ENCODE measurements at regions not wholly inside any gene's neighbourhood (a gene's known extent, or its start where the extent isn't known, plus 50 kb on each side); places are given as distances from the start of the nearest gene placed in this dataset.

DNA sequence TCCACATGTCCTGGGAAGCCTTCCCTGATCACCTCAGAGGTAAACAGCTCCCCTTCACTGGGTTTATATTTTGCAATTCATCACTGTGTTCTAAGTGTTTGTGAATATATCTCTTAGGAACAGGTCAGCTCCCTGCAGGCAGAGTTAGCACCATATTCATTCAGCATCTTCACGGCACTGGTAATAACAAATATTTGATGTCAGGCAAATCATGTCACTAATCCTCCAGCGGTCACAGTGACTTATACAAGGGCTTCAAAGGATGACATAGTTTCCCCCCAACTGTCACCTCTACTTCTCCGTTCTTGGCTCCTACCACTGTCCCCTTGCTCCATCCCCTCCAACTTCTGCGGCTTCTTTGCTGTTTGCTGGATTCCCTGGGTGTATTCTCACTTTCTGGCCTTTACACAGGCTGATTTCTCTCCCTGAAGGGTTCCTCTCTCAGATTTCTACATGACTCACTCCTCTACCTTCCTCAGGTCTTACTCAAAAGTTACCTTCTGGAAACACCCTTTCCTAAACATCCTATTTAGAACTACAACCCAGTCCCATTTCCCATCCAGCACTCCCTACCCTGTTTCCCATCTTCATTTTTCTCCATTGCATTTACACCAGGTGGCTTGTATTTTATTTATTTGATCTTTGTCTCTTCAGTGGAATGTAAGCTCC is 66.6 kb downstream of the NHLRC1 start:
- no peak overlapping the region for H2AFZ ChIP-seq (ENCODE audit: low read length)
- CTCF ChIA-PET (ENCODE audit: partially characterized antibody), result interaction anchor here (1.1 kb wide), 1 partner anchor 28 kb away, joined by 3 read pairs; no protein-coding TSS in a partner anchor
- TF ChIP-seq SAP30 (IDR thresholded peaks at IDR 0.05; ENCODE audit: insufficient read depth, insufficient replicate concordance, low read length), result no peak
- TF ChIP-seq RNF2 (IDR thresholded peaks at IDR 0.05; ENCODE audit: borderline replicate concordance, low read depth, low read length, missing control alignments, poor library complexity, severe bottlenecking), result no peak
- no peak for TF ChIP-seq GABPA (IDR thresholded peaks at IDR 0.05; ENCODE audit: borderline replicate concordance, insufficient read depth, low read length)
- no peak for TF ChIP-seq EGR1 (IDR thresholded peaks at IDR 0.05; ENCODE audit: borderline replicate concordance, low read depth, low read length)
- TF ChIP-seq E2F6 (IDR thresholded peaks at IDR 0.05), result no peak
- TF ChIP-seq KDM1A (IDR thresholded peaks at IDR 0.05; ENCODE audit: borderline replicate concordance, low read length), result no peak
- TF ChIP-seq GTF2F1 (IDR thresholded peaks at IDR 0.05; ENCODE audit: borderline replicate concordance, low read depth, low read length), result no peak
- TF ChIP-seq POLR2A (IDR thresholded peaks at IDR 0.05; ENCODE audit: control extremely low read depth in 1 of 2, low read depth in 2 of 2, low read length in 2 of 2), result no peak
- no peak for TF ChIP-seq TBP (IDR thresholded peaks at IDR 0.05; ENCODE audit: low read depth, low read length)
- no peak for TF ChIP-seq NANOG (IDR thresholded peaks at IDR 0.05; ENCODE audit: insufficient read depth, low read depth, low read length, poor library complexity, severe bottlenecking)
- TF ChIP-seq, protein P1, sequence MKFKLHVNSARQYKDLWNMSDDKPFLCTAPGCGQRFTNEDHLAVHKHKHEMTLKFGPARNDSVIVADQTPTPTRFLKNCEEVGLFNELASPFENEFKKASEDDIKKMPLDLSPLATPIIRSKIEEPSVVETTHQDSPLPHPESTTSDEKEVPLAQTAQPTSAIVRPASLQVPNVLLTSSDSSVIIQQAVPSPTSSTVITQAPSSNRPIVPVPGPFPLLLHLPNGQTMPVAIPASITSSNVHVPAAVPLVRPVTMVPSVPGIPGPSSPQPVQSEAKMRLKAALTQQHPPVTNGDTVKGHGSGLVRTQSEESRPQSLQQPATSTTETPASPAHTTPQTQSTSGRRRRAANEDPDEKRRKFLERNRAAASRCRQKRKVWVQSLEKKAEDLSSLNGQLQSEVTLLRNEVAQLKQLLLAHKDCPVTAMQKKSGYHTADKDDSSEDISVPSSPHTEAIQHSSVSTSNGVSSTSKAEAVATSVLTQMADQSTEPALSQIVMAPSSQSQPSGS (IDR thresholded peaks at IDR 0.05; ENCODE audit: low read length), result no peak

More for the DNA sequence above, 66.6 kb downstream of the NHLRC1 start:
- no peak overlapping the region for H3K18ac ChIP-seq (ENCODE audit: extremely low read depth, low read length)
- no peaks in the 10 kb centered on the region for H3K4me1 ChIP-seq (replicated peaks in 1 of 4; ENCODE audit: control insufficient read depth in 3 of 4, insufficient read depth in 4 of 4, low read length in 3 of 4)
- no peak overlapping the region for H4K91ac ChIP-seq (replicated peaks; ENCODE audit: insufficient read length, low read length)
- H2BK5ac ChIP-seq (ENCODE audit: low read depth, low read length), result no peak overlapping the region
- H3K23ac ChIP-seq (ENCODE audit: insufficient read length), result no peak overlapping the region
- no peaks in the 10 kb centered on the region for H3K9me3 ChIP-seq (ENCODE audit: insufficient read depth in 2 of 2, low read depth in 1 of 2, low read length in 1 of 2)
- no peak overlapping the region for H2BK12ac ChIP-seq (ENCODE audit: low read depth, low read length)
- DNase-seq (ENCODE audit: low read depth in 1 of 2, low spot score in 2 of 2) (no peak), FAIRE-seq (no peak)
- no peak overlapping the region for H4K5ac ChIP-seq (ENCODE audit: insufficient read length, low read depth, low read length)
- no peaks in the 10 kb centered on the region for H3K27me3 ChIP-seq (replicated peaks in 1 of 4; ENCODE audit: control insufficient read depth in 3 of 4, extremely low read depth in 1 of 4, insufficient read depth in 3 of 4, low read length in 3 of 4)
- 90% methylated on average over 4 of the region's 4 CpGs; no CpG with 5 or more reads in 1 of the 2 experiments for WGBS, 2 experiments (ENCODE audit: extremely low coverage in 1 of 2, insufficient coverage in 1 of 2, insufficient read length in 1 of 2, insufficient replicate concordance in 2 of 2, low coverage in 1 of 2, low lambda C conversion rate in 2 of 2, missing lambda C conversion rate in 1 of 2)
- no peak overlapping the region for H3K4ac ChIP-seq (replicated peaks; ENCODE audit: insufficient read length, low read depth, low read length)
- no peak overlapping the region for H3K27ac ChIP-seq (ENCODE audit: low read depth, low read length)
- H2BK15ac ChIP-seq (ENCODE audit: low read length), result no peak overlapping the region
- no peak overlapping the region for H2BK120ac ChIP-seq (replicated peaks; ENCODE audit: low read depth, low read length)
- H3K4me3 ChIP-seq (ENCODE audit: extremely low read depth in 1 of 4, insufficient read depth in 2 of 4, low read depth in 3 of 4, low read length in 4 of 4), result no peak overlapping the region
- H3K14ac ChIP-seq (ENCODE audit: insufficient read length), result no peak overlapping the region
- H3K36me3 ChIP-seq (ENCODE audit: control insufficient read depth in 2 of 4, insufficient read depth in 4 of 4, low read length in 3 of 4), result no peaks in the 10 kb centered on the region
- H3K23me2 ChIP-seq (ENCODE audit: low read depth, low read length), result no peaks in the 10 kb centered on the region
- H3K79me1 ChIP-seq (ENCODE audit: low read depth, low read length), result no peaks in the 10 kb centered on the region
- H2AK5ac ChIP-seq (ENCODE audit: low read depth, low read length), result no peak overlapping the region
- H3K4me2 ChIP-seq (ENCODE audit: insufficient read depth in 1 of 2, low read depth in 2 of 2, low read length in 2 of 2), result no peak overlapping the region
- H4K8ac ChIP-seq (ENCODE audit: extremely low read depth, insufficient read depth, low read length), result no peak overlapping the region
- no peaks in the 10 kb centered on the region for H4K20me1 ChIP-seq (replicated peaks in 1 of 2; ENCODE audit: control insufficient read depth in 1 of 2, insufficient read depth in 2 of 2, low read length in 2 of 2)
- no peak overlapping the region for H3K56ac ChIP-seq (replicated peaks; ENCODE audit: insufficient read length, low read depth, low read length)
- no peak overlapping the region for H3K9ac ChIP-seq (replicated peaks in 1 of 4; ENCODE audit: extremely low read depth in 1 of 4, low read depth in 3 of 4, low read length in 3 of 4)
- POLR2A ChIA-PET (ENCODE audit: partially characterized antibody), result no interaction called here
- H2BK20ac ChIP-seq (ENCODE audit: low read length), result no peak overlapping the region
- H3K79me2 ChIP-seq (ENCODE audit: control insufficient read depth in 1 of 2, insufficient read depth in 2 of 2, low read length in 2 of 2), result no peaks in the 10 kb centered on the region

Data from H1 (cell line).